SK-N-SH (cell line): ENCODE measurements at regions not wholly inside any gene's neighbourhood (a gene's known extent, or its start where the extent isn't known, plus 50 kb on each side); places are given as distances from the start of the nearest gene placed in this dataset.

ENCODE experiments used
- CTCF ChIA-PET: fragments of 300-600, 350-600 bp; formaldehyde crosslinking; extraction: SDS; loops from one replicate; lab custom pipeline; 2021; lab: Yijun Ruan, JAX
- POLR2A ChIA-PET: fragments of 350-600 bp; sonication (Branson Sonifier 250); formaldehyde crosslinking; extraction: SDS; loops from one replicate; lab custom pipeline; 2020; ENCODE audit warnings: antibody characterized with exemption, inconsistent platforms; lab: Yijun Ruan, JAX
- DNase-seq: peaks from one replicate; pipeline ENCODE4 v3.0.0; 2012
- H2AFZ ChIP-seq: fragments of 200-600 bp; sonication (generic); 2 replicates; pipeline ENCODE4 v1.8.1; 2016; ENCODE audit warnings: antibody characterized with exemption, mild to moderate bottlenecking, low read depth
- H3F3A ChIP-seq: fragments of 200-600 bp; sonication (generic); replicated peaks from 2 replicates; pipeline ENCODE3; 2016; ENCODE audit warnings: antibody characterized with exemption, mild to moderate bottlenecking; ENCODE audit not compliant: insufficient read depth
- H3K27ac ChIP-seq, 2 experiments: fragments of 200-500 bp in 1 of 2; fragments of 200-600 bp in 1 of 2; sonication (Bioruptor generic) in 1 of 2; sonication (generic), shearing (Covaris generic) in 1 of 2; 2 replicates each; pipeline versions ENCODE4 v1.5.1 to v1.6.1; 2014 to 2016; ENCODE audit warnings: low read depth in 2 of 2, inconsistent platforms in 1 of 2, low read length in 1 of 2, mild to moderate bottlenecking in 1 of 2, mixed read lengths in 1 of 2
- H3K27me3 ChIP-seq: fragments of 200-600 bp; sonication (generic), shearing (Covaris generic); 2 replicates; pipeline ENCODE4 v1.6.1; 2016; ENCODE audit warnings: mixed run types; ENCODE audit not compliant: insufficient read depth
- H3K36me3 ChIP-seq, 2 experiments: fragments of 200-500 bp in 1 of 2; fragments of 200-600 bp in 1 of 2; sonication (Bioruptor generic) in 1 of 2; sonication (generic) in 1 of 2; replicated peaks in 1 of 2; 2 replicates each; pipeline versions ENCODE3 to v1.5.1; 2014 to 2016; ENCODE audit warnings: low read length in 1 of 2, mild to moderate bottlenecking in 1 of 2; ENCODE audit not compliant: insufficient read depth in 2 of 2, control insufficient read depth in 1 of 2
- H3K4me1 ChIP-seq, 2 experiments: fragments of 200-500 bp in 1 of 2; fragments of 200-600 bp in 1 of 2; sonication (Bioruptor generic) in 1 of 2; sonication (generic), shearing (Covaris generic) in 1 of 2; 2 replicates each; pipeline versions ENCODE4 v1.5.1 to v1.6.1; 2014 to 2016; ENCODE audit warnings: low read depth in 1 of 2, low read length in 1 of 2, mixed run types in 1 of 2; ENCODE audit not compliant: insufficient read depth in 2 of 2, control insufficient read depth in 1 of 2
- H3K4me2 ChIP-seq: fragments of 200-600 bp; sonication (generic), shearing (Covaris generic); 2 replicates; pipeline ENCODE4 v1.6.1; 2017; ENCODE audit warnings: mixed run types
- H3K4me3 ChIP-seq, 2 experiments: fragments of 200-500 bp in 1 of 2; fragments of 200-600 bp in 1 of 2; sonication (Bioruptor generic) in 1 of 2; sonication (generic), shearing (Covaris generic) in 1 of 2; 2 replicates each; pipeline versions ENCODE4 v1.5.1 to v1.8.1; 2014 to 2016; ENCODE audit warnings: low read depth in 2 of 2, inconsistent platforms in 1 of 2, low read length in 1 of 2, mild to moderate bottlenecking in 1 of 2, mixed read lengths in 1 of 2, moderate library complexity in 1 of 2
- H3K79me2 ChIP-seq: fragments of 200-600 bp; sonication (generic); 2 replicates; pipeline ENCODE4 v1.8.1; 2017; ENCODE audit warnings: mild to moderate bottlenecking; ENCODE audit not compliant: insufficient read depth
- H3K9ac ChIP-seq: fragments of 200-600 bp; sonication (generic); 2 replicates; pipeline ENCODE4 v1.6.1; 2017; ENCODE audit warnings: mixed run types
- H3K9me2 ChIP-seq: fragments of 200-600 bp; sonication (generic); 2 replicates; pipeline ENCODE4 v1.6.1; 2017; ENCODE audit warnings: mixed run types
- H3K9me3 ChIP-seq: fragments of 200-600 bp; sonication (generic); 2 replicates; pipeline ENCODE4 v1.6.1; 2017; ENCODE audit warnings: mixed run types, mild to moderate bottlenecking, moderate library complexity
- H4K20me1 ChIP-seq: fragments of 200-600 bp; sonication (generic); 2 replicates; pipeline ENCODE4 v1.6.1; 2017; ENCODE audit warnings: mild to moderate bottlenecking, mixed run types; ENCODE audit not compliant: insufficient read depth
- CTCF ChIP-seq: fragments of 200-600 bp; sonication (generic); IDR thresholded peaks from 2 replicates; pipeline ENCODE4 v1.6.1; 2017; ENCODE audit warnings: antibody characterized with exemption, mild to moderate bottlenecking, moderate library complexity
- EP300 ChIP-seq, 2 experiments: IDR thresholded peaks; 2 replicates each; pipeline versions ENCODE4 v1.4.0 to v1.6.1; 2012; ENCODE audit warnings: borderline replicate concordance in 1 of 2, low read depth in 1 of 2, low read length in 1 of 2
- FOSL2 ChIP-seq: IDR thresholded peaks from 2 replicates; pipeline ENCODE4 v1.4.0; 2012; ENCODE audit warnings: low read depth, mild to moderate bottlenecking, moderate library complexity, borderline replicate concordance
- FOXJ3 ChIP-seq: sonication (generic); formaldehyde crosslinking; IDR thresholded peaks from 2 replicates; pipeline ENCODE4 v1.5.1; 2020; ENCODE audit warnings: mild to moderate bottlenecking, missing genetic modification reagents
- IRF3 ChIP-seq: fragments of 150-350 bp; IDR thresholded peaks from 2 replicates; pipeline ENCODE4 v1.6.1; 2016; ENCODE audit warnings: mild to moderate bottlenecking, low read depth, low read length
- JUND ChIP-seq: IDR thresholded peaks from 2 replicates; pipeline ENCODE4 v1.4.0; 2012
- PBX3 ChIP-seq: IDR thresholded peaks from 2 replicates; pipeline ENCODE4; 2012
- RXRA ChIP-seq: IDR thresholded peaks from 2 replicates; pipeline ENCODE4 v1.4.0; 2012; ENCODE audit warnings: low read depth, mild to moderate bottlenecking, borderline replicate concordance
- SIN3A ChIP-seq: IDR thresholded peaks from 2 replicates; pipeline ENCODE4 v1.6.1; 2012; ENCODE audit warnings: low read depth, mild to moderate bottlenecking, low read length, moderate library complexity, borderline replicate concordance
- TCF12 ChIP-seq: IDR thresholded peaks from 2 replicates; pipeline ENCODE4 v1.4.0; 2012
- WGBS: methylation state at CpG from one replicate; pipeline ENCODE4 v1.1.6; 2017; ENCODE audit warnings: low lambda C conversion rate; 5-methylcytosine and 5-hydroxymethylcytosine counted together

- DNase-seq = no peak
- H3K9me3 ChIP-seq = no peaks in the 10 kb centered on the region
- no peak overlapping the region for H3K4me2 ChIP-seq
- H3K4me1 ChIP-seq = no peaks in the 10 kb centered on the region; a peak in 2 of 4 replicates
- ChIA-PET POLR2A (no interaction called here), CTCF (no interaction called here)
- no peaks in the 10 kb centered on the region for H3K36me3 ChIP-seq
- no peaks in the 10 kb centered on the region for H3K27me3 ChIP-seq
- no peak overlapping the region for H3K9ac ChIP-seq
- H3K27ac ChIP-seq = peak overlapping the region in 1 of 2 experiments; percentile 28; a peak in 2 of 4 replicates
- no peak overlapping the region for H3K4me3 ChIP-seq
- no peaks in the 10 kb centered on the region for H4K20me1 ChIP-seq
- H2AFZ ChIP-seq = no peak overlapping the region
- 56% methylated on average over 2 of the region's 2 CpGs for WGBS
- no peaks in the 10 kb centered on the region for H3K9me2 ChIP-seq
- no peaks in the 10 kb centered on the region for H3K79me2 ChIP-seq
- 0 out of 4 replicates have a peak, but pooled peaks of 1 of the 2 experiments have one; percentile 25 for TF ChIP-seq EP300 (IDR thresholded peaks at IDR 0.05; ENCODE audit: borderline replicate concordance in 1 of 2, low read depth in 1 of 2, low read length in 1 of 2)
- TF ChIP-seq IRF3 = no peak
- TF ChIP-seq PBX3 = peak; percentile 12; the same call in 1 of the 2 replicates
- TF ChIP-seq TCF12 = peak; percentile 50
- peak; percentile 73; the same call in 1 of the 2 replicates for TF ChIP-seq RXRA
- H3F3A ChIP-seq = no peaks in the 10 kb centered on the region
These were observed 240.3 kb downstream of the SPRY2 start for GRCh38 chr13:80100636-80101035.

GRCh38 chr13:80097561-80097960 is 243.4 kb downstream of the SPRY2 start:
- no peaks in the 10 kb centered on the region for H3F3A ChIP-seq
- TF ChIP-seq TCF12 (no peak), CTCF (no peak), SIN3A (no peak), FOXJ3 (CRISPR knock-in tag) (no peak), FOSL2 (no peak), JUND (no peak)
- TF ChIP-seq, all 33 proteins: peak for 0
- no peaks in the 10 kb centered on the region for H3K27me3 ChIP-seq
- no peaks in the 10 kb centered on the region for H3K9me3 ChIP-seq
- H2AFZ ChIP-seq = no peak overlapping the region
- DNase-seq = no peak
- no peak overlapping the region for H3K27ac ChIP-seq
- WGBS = 92% methylated on average over 2 of the region's 2 CpGs
- no peaks in the 10 kb centered on the region for H4K20me1 ChIP-seq
- H3K9me2 ChIP-seq = no peaks in the 10 kb centered on the region
- H3K36me3 ChIP-seq = no peaks in the 10 kb centered on the region
- no peak overlapping the region for H3K9ac ChIP-seq
- H3K4me2 ChIP-seq = no peak overlapping the region
- no peaks in the 10 kb centered on the region for H3K4me1 ChIP-seq
- ChIA-PET CTCF (interaction anchor here (1.2 kb wide), 1 partner anchor 11 kb away, joined by 3 read pairs; no protein-coding TSS in a partner anchor), POLR2A (no interaction called here)
- no peaks in the 10 kb centered on the region for H3K79me2 ChIP-seq
- no peak overlapping the region for H3K4me3 ChIP-seq
